Panc1 (cell line): ENCODE measurements at regions not wholly inside any gene's neighbourhood (a gene's known extent, or its start where the extent isn't known, plus 50 kb on each side); places are given as distances from the start of the nearest gene placed in this dataset.

ENCODE experiments used
- ATAC-seq: fragments of 200-7000 bp; cut with Tn5 transposase; 2 replicates; pipeline ENCODE4 v1.9.1; 2020; ENCODE audit warnings: mild to moderate bottlenecking, moderate library complexity
- BruUV-seq: library from RNA; stranded (reverse); fragments of 400-500 nt; replicated peaks from 2 replicates; lab custom pipeline; 2021; lab: Mats Ljungman, UMichigan
- CTCF ChIA-PET: fragments of 300-600 bp; sonication (Branson Sonifier 250); formaldehyde crosslinking; loops from one replicate; lab custom pipeline; 2022; ENCODE audit warnings: antibody characterized with exemption; lab: Charles Lee
- POLR2A ChIA-PET: fragments of 300-600 bp; sonication (Branson Sonifier 250); formaldehyde crosslinking; loops from one replicate; lab custom pipeline; 2022; ENCODE audit warnings: antibody characterized with exemption; lab: Charles Lee
- DNase-seq: peaks from one replicate; pipeline ENCODE4 v3.0.0-alpha.2; 2010; ENCODE audit warnings: low read depth, low spot score
- H3K27ac ChIP-seq: 2 replicates; pipeline ENCODE4 v1.5.1; 2011; ENCODE audit warnings: mild to moderate bottlenecking, low read length, inconsistent platforms
- H3K27me3 ChIP-seq: fragments of 200-500 bp; sonication (Bioruptor generic); 2 replicates; pipeline ENCODE4 v1.6.0; 2014; ENCODE audit warnings: low read length, inconsistent platforms; ENCODE audit not compliant: control insufficient read depth, insufficient read depth
- H3K36me3 ChIP-seq: fragments of 200-500 bp; sonication (Bioruptor generic); 2 replicates; pipeline ENCODE4 v1.5.1; 2014; ENCODE audit warnings: inconsistent platforms, mild to moderate bottlenecking, low read length, moderate library complexity; ENCODE audit not compliant: control insufficient read depth, insufficient read depth
- H3K4me1 ChIP-seq: 2 replicates; pipeline ENCODE4 v1.5.1; 2011; ENCODE audit warnings: inconsistent platforms, mild to moderate bottlenecking, low read length, moderate library complexity; ENCODE audit not compliant: control insufficient read depth, insufficient read depth
- H3K4me3 ChIP-seq, 2 experiments: 2 replicates each; pipeline ENCODE4 v1.5.1; 2011 to 2012; ENCODE audit warnings: low read depth in 2 of 2, low read length in 2 of 2, mild to moderate bottlenecking in 2 of 2, inconsistent platforms in 1 of 2, moderate library complexity in 1 of 2
- H3K9me3 ChIP-seq: fragments of 200-500 bp; sonication (Bioruptor generic); 2 replicates; pipeline ENCODE4 v1.5.1; 2014; ENCODE audit warnings: low read depth, mild to moderate bottlenecking, inconsistent platforms, low read length, moderate library complexity; ENCODE audit not compliant: control insufficient read depth, insufficient read depth
- POLR2AphosphoS5 ChIP-seq: IDR thresholded peaks from 2 replicates; pipeline ENCODE4 v1.6.1; 2012; ENCODE audit warnings: mild to moderate bottlenecking, low read depth, low read length, moderate library complexity
- SIN3A ChIP-seq: IDR thresholded peaks from 2 replicates; pipeline ENCODE4 v1.6.1; 2012; ENCODE audit warnings: low read depth, mild to moderate bottlenecking, low read length, moderate library complexity, borderline replicate concordance; ENCODE audit not compliant: insufficient read depth
- TCF7L2 ChIP-seq: IDR thresholded peaks from 2 replicates; pipeline ENCODE4 v1.6.1; 2011; ENCODE audit warnings: mild to moderate bottlenecking, low read depth, low read length, inconsistent platforms
- in situ Hi-C: cut with HindIII; loops from 2 replicates; pipeline ENCODE4 v1.10.0; 2016; ENCODE audit warnings: low sequenced_read_pairs, low pct_unique_long_range_greater_than_20kb
- intact Hi-C: fragments of 100-400 bp; cut with micrococcal nuclease; formaldehyde crosslinking; loops from one replicate; pipeline ENCODE4 v1.10.0; 2022; ENCODE audit not compliant: unreplicated experiment
- TF ChIP-seq, protein P1 (sequence below), 2 experiments: IDR thresholded peaks; 2 replicates each; pipeline ENCODE4 v1.6.1; 2011 to 2012; ENCODE audit warnings: low read depth in 2 of 2, control low read depth in 1 of 2, low read length in 1 of 2, mild to moderate bottlenecking in 1 of 2, moderate library complexity in 1 of 2; ENCODE audit not compliant: insufficient read depth in 1 of 2
- TF ChIP-seq, protein P2 (sequence below): fragments of 450-650 bp; IDR thresholded peaks from 2 replicates; pipeline ENCODE4 v1.5.1; 2017; ENCODE audit warnings: mild to moderate bottlenecking

- H3K36me3 ChIP-seq = no peaks in the 10 kb centered on the region
- intact Hi-C loops = no loop called here
- ChIA-PET POLR2A (interaction anchor here (0.6 kb wide), 1 partner anchor 597 kb away, joined by 3 read pairs; no protein-coding TSS in a partner anchor), CTCF (no interaction called here)
- H3K4me3 ChIP-seq = no peak overlapping the region
- H3K4me1 ChIP-seq = no peaks in the 10 kb centered on the region
- no peak overlapping the region for H3K27ac ChIP-seq
- DNase-seq (no peak), ATAC-seq (no peak)
- in situ Hi-C loops = no loop called here
- H3K9me3 ChIP-seq = no peaks in the 10 kb centered on the region
- no peaks in the 10 kb centered on the region for H3K27me3 ChIP-seq
- no TSS peak for BruUV-seq
- TF ChIP-seq TCF7L2 = no peak
- TF ChIP-seq, protein P1, sequence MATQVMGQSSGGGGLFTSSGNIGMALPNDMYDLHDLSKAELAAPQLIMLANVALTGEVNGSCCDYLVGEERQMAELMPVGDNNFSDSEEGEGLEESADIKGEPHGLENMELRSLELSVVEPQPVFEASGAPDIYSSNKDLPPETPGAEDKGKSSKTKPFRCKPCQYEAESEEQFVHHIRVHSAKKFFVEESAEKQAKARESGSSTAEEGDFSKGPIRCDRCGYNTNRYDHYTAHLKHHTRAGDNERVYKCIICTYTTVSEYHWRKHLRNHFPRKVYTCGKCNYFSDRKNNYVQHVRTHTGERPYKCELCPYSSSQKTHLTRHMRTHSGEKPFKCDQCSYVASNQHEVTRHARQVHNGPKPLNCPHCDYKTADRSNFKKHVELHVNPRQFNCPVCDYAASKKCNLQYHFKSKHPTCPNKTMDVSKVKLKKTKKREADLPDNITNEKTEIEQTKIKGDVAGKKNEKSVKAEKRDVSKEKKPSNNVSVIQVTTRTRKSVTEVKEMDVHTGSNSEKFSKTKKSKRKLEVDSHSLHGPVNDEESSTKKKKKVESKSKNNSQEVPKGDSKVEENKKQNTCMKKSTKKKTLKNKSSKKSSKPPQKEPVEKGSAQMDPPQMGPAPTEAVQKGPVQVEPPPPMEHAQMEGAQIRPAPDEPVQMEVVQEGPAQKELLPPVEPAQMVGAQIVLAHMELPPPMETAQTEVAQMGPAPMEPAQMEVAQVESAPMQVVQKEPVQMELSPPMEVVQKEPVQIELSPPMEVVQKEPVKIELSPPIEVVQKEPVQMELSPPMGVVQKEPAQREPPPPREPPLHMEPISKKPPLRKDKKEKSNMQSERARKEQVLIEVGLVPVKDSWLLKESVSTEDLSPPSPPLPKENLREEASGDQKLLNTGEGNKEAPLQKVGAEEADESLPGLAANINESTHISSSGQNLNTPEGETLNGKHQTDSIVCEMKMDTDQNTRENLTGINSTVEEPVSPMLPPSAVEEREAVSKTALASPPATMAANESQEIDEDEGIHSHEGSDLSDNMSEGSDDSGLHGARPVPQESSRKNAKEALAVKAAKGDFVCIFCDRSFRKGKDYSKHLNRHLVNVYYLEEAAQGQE (IDR thresholded peaks at IDR 0.05; ENCODE audit: insufficient read depth in 1 of 2, low read depth in 2 of 2, low read length in 1 of 2) = no peak
- TF ChIP-seq, protein P2, sequence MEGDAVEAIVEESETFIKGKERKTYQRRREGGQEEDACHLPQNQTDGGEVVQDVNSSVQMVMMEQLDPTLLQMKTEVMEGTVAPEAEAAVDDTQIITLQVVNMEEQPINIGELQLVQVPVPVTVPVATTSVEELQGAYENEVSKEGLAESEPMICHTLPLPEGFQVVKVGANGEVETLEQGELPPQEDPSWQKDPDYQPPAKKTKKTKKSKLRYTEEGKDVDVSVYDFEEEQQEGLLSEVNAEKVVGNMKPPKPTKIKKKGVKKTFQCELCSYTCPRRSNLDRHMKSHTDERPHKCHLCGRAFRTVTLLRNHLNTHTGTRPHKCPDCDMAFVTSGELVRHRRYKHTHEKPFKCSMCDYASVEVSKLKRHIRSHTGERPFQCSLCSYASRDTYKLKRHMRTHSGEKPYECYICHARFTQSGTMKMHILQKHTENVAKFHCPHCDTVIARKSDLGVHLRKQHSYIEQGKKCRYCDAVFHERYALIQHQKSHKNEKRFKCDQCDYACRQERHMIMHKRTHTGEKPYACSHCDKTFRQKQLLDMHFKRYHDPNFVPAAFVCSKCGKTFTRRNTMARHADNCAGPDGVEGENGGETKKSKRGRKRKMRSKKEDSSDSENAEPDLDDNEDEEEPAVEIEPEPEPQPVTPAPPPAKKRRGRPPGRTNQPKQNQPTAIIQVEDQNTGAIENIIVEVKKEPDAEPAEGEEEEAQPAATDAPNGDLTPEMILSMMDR = no peak
- TF ChIP-seq POLR2AphosphoS5 = no peak
- TF ChIP-seq SIN3A = no peak
Observed at GRCh38 chr6:100084991-100085364, 91.0 kb upstream of the MCHR2 start.

DNA sequence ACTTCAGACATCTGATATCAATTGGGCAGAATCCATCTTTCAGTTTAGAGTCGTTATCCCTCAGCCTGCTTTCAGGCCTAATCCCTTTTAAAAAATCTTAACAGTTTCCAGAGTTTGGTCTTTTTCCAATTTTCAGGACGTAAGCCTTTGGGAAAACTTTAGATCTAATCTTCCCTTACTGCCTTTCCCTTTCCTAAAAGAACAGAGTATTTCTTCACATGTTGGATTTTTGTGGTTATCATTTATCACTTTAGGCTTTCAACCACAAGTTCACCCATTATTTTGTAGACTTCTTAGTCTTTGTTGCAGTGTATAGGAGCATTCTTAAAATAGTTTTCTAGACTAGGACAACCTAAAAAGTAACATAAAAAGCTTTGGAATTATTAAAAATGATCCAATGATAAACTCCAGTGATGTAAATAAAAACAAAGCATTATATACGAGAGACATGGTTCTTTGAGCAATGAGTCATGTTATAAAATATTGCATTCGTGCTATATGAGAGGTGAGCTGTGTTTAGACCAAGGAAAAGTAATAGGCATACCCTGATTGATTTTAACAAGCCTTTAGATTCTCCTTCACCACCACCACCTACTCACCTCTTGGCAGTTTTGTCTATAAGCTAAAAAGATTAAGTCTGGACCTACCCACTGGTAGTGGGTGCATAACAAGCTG lies 90.4 kb upstream of the MCHR2 start:
- no peaks in the 10 kb centered on the region for H3K27me3 ChIP-seq
- ATAC-seq (no peak), DNase-seq (no peak)
- POLR2A ChIA-PET = interaction anchor here (0.6 kb wide), 1 partner anchor 597 kb away, joined by 3 read pairs; no protein-coding TSS in a partner anchor
- no peak overlapping the region for H3K4me3 ChIP-seq
- TF ChIP-seq SIN3A = no peak
- no peak for TF ChIP-seq POLR2AphosphoS5
- TF ChIP-seq, protein P2 = no peak
- TF ChIP-seq TCF7L2 = no peak
- TF ChIP-seq, protein P1 (IDR thresholded peaks at IDR 0.05; ENCODE audit: insufficient read depth in 1 of 2, low read depth in 2 of 2, low read length in 1 of 2) = no peak
- in situ Hi-C loops (no loop called here), intact Hi-C loops (no loop called here)
- no peaks in the 10 kb centered on the region for H3K4me1 ChIP-seq
- no peaks in the 10 kb centered on the region for H3K9me3 ChIP-seq
- no peaks in the 10 kb centered on the region for H3K36me3 ChIP-seq
- no TSS peak for BruUV-seq
- no peak overlapping the region for H3K27ac ChIP-seq
- CTCF ChIA-PET = no interaction called here
